ENCODE measurements at regions not wholly inside any gene's neighbourhood (a gene's known extent, or its start where the extent isn't known, plus 50 kb on each side); places are given as distances from the start of the nearest gene placed in this dataset.
A peak's percentile ranks its signal among the peaks of the same experiment; 100 is the strongest.

DNA sequence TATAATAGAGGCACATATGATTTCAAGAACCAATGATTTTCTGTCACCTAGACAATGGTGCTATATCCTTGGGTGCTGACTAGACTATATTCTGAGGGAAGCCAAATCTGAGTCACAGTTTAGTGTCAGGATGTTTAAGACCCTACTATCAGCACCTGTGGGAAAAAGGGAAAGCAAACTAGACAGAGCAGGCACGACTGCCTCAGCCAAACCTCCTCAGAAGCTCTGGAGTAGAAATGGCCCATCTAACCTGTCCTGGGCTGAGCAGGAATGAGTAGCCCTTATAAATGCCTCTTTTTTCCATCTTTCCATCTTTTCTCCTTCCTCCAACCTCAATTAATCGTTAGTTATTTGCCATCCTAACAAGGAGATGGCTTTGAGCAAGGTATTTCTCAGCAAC, 80.4 kb upstream of the TECRL start:
- BruUV-seq (replicated peaks) = no TSS peak
- Histone ChIP-seq H3K27ac (ENCODE audit: extremely low read length, insufficient read depth, low read length) (no peak overlapping the region), H2AFZ (ENCODE audit: low read length) (no peak overlapping the region), H4K20me1 (ENCODE audit: insufficient read depth, low read length) (no peaks in the 10 kb centered on the region), H3K79me2 (ENCODE audit: insufficient read depth, low read length) (no peaks in the 10 kb centered on the region), H3K4me2 (ENCODE audit: low read depth, low read length) (no peak overlapping the region), H3K36me3 (replicated peaks in 1 of 2; ENCODE audit: control insufficient read depth in 1 of 2, insufficient read depth in 2 of 2, low read length in 2 of 2) (no peaks in the 10 kb centered on the region), H3K4me3 (replicated peaks in 1 of 3; ENCODE audit: insufficient read depth in 1 of 3, low read depth in 2 of 3, low read length in 3 of 3) (no peak overlapping the region), H3K27me3 (ENCODE audit: control insufficient read depth in 1 of 2, insufficient read depth in 2 of 2, low read length in 2 of 2) (no peaks in the 10 kb centered on the region), H3K4me1 (ENCODE audit: insufficient read depth, low read length) (peaks cover 9% of the 10 kb centered on the region; the same call in 1 of the 2 replicates), H3K9me3 (ENCODE audit: low read length) (no peaks in the 10 kb centered on the region), H3K9ac (ENCODE audit: insufficient read depth, low read depth, low read length) (no peak overlapping the region)
- ChIA-PET POLR2A (no interaction called here), CTCF (ENCODE audit: low intra/inter-chr PET ratio, low total read pairs) (no interaction called here)
- FAIRE-seq = no peak
- ATAC-seq = no peak
- 0% methylated on average over 2 of the region's 2 CpGs for WGBS (ENCODE audit: low lambda C conversion rate)
- DNase-seq (ENCODE audit: low spot score) = no peak
- in situ Hi-C loops (cut with HindIII; ENCODE audit: extremely low pct_ligation_motif_present, low pct_unique_long_range_greater_than_20kb) (no loop called here), intact Hi-C loops (cut with micrococcal nuclease; ENCODE audit: unreplicated experiment) (no loop called here)
- TF ChIP-seq MAFK (conservative IDR thresholded peaks at IDR 0.05 in 1 of 2, IDR thresholded peaks at IDR 0.05 in 1 of 2; ENCODE audit: low read length in 2 of 2) (peak; percentile 19 to 46; a peak in 1 of 4 replicates), ZNF256 (CRISPR knock-in tag; conservative IDR thresholded peaks at IDR 0.05) (no peak), MAFF (IDR thresholded peaks at IDR 0.05; ENCODE audit: low read depth, low read length) (peak; percentile 37), RAD51 (IDR thresholded peaks at IDR 0.05; ENCODE audit: borderline replicate concordance) (no peak), ELF1 (CRISPR knock-in tag; IDR thresholded peaks at IDR 0.05) (no peak)

DNA sequence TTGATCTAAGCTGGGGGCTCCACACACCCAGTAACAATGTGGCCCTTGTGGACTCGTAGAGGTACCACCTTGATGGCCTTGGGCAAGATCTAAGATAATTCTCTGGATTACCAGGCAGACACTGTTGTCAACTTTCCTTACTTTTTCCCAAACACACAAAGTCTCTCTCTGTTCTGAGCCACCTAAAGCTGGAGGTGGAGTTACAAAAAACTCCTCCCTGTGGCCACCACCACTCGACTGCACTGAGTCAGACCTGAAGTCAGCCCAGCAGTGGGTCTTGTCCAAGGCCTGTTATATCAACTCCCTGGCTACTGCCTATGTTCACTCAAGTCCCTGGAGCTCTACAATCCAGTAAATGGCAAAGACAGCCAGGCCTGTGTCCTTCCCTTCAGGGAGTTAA, 70.1 kb upstream of the TECRL start:
- H3K4me2 ChIP-seq (ENCODE audit: low read depth, low read length) = no peak overlapping the region
- ChIA-PET POLR2A (no interaction called here), CTCF (ENCODE audit: low intra/inter-chr PET ratio, low total read pairs) (no interaction called here)
- no peaks in the 10 kb centered on the region for H3K36me3 ChIP-seq (replicated peaks in 1 of 2; ENCODE audit: control insufficient read depth in 1 of 2, insufficient read depth in 2 of 2, low read length in 2 of 2)
- H3K4me1 ChIP-seq (ENCODE audit: insufficient read depth, low read length) = no peaks in the 10 kb centered on the region
- no peaks in the 10 kb centered on the region for H4K20me1 ChIP-seq (ENCODE audit: insufficient read depth, low read length)
- no peak overlapping the region for H3K4me3 ChIP-seq (replicated peaks in 1 of 3; ENCODE audit: insufficient read depth in 1 of 3, low read depth in 2 of 3, low read length in 3 of 3)
- 0% methylated on average over 2 of the region's 2 CpGs for WGBS (ENCODE audit: low lambda C conversion rate)
- no peak overlapping the region for H2AFZ ChIP-seq (ENCODE audit: low read length)
- H3K9me3 ChIP-seq (ENCODE audit: low read length) = no peaks in the 10 kb centered on the region
- no peaks in the 10 kb centered on the region for H3K27me3 ChIP-seq (ENCODE audit: control insufficient read depth in 1 of 2, insufficient read depth in 2 of 2, low read length in 2 of 2)
- H3K27ac ChIP-seq (ENCODE audit: extremely low read length, insufficient read depth, low read length) = no peak overlapping the region
- FAIRE-seq (no peak), ATAC-seq (no peak; the same call in 2 of the 3 replicates), DNase-seq (ENCODE audit: low spot score) (no peak)
- no TSS peak for BruUV-seq (replicated peaks)
- intact Hi-C loops (cut with micrococcal nuclease; ENCODE audit: unreplicated experiment) = no loop called here
- H3K9ac ChIP-seq (ENCODE audit: insufficient read depth, low read depth, low read length) = no peak overlapping the region
- H3K79me2 ChIP-seq (ENCODE audit: insufficient read depth, low read length) = no peaks in the 10 kb centered on the region
- in situ Hi-C loops (cut with HindIII; ENCODE audit: extremely low pct_ligation_motif_present, low pct_unique_long_range_greater_than_20kb) = no loop called here
- TF ChIP-seq DNMT1 (CRISPR knock-in tag; IDR thresholded peaks at IDR 0.05) (no peak), SOX5 (CRISPR knock-in tag; IDR thresholded peaks at IDR 0.05; ENCODE audit: borderline replicate concordance) (no peak), PHF8 (CRISPR knock-in tag; IDR thresholded peaks at IDR 0.05) (no peak), SP4 (CRISPR knock-in tag; IDR thresholded peaks at IDR 0.05) (no peak), ZNF598 (CRISPR knock-in tag; IDR thresholded peaks at IDR 0.05; ENCODE audit: borderline replicate concordance) (no peak), ZNF710 (CRISPR knock-in tag; IDR thresholded peaks at IDR 0.05; ENCODE audit: borderline replicate concordance) (no peak), KDM5B (CRISPR knock-in tag; IDR thresholded peaks at IDR 0.05; ENCODE audit: borderline replicate concordance) (no peak), NAIF1 (CRISPR knock-in tag; IDR thresholded peaks at IDR 0.05; ENCODE audit: borderline replicate concordance) (no peak)
- TF ChIP-seq, protein P1, sequence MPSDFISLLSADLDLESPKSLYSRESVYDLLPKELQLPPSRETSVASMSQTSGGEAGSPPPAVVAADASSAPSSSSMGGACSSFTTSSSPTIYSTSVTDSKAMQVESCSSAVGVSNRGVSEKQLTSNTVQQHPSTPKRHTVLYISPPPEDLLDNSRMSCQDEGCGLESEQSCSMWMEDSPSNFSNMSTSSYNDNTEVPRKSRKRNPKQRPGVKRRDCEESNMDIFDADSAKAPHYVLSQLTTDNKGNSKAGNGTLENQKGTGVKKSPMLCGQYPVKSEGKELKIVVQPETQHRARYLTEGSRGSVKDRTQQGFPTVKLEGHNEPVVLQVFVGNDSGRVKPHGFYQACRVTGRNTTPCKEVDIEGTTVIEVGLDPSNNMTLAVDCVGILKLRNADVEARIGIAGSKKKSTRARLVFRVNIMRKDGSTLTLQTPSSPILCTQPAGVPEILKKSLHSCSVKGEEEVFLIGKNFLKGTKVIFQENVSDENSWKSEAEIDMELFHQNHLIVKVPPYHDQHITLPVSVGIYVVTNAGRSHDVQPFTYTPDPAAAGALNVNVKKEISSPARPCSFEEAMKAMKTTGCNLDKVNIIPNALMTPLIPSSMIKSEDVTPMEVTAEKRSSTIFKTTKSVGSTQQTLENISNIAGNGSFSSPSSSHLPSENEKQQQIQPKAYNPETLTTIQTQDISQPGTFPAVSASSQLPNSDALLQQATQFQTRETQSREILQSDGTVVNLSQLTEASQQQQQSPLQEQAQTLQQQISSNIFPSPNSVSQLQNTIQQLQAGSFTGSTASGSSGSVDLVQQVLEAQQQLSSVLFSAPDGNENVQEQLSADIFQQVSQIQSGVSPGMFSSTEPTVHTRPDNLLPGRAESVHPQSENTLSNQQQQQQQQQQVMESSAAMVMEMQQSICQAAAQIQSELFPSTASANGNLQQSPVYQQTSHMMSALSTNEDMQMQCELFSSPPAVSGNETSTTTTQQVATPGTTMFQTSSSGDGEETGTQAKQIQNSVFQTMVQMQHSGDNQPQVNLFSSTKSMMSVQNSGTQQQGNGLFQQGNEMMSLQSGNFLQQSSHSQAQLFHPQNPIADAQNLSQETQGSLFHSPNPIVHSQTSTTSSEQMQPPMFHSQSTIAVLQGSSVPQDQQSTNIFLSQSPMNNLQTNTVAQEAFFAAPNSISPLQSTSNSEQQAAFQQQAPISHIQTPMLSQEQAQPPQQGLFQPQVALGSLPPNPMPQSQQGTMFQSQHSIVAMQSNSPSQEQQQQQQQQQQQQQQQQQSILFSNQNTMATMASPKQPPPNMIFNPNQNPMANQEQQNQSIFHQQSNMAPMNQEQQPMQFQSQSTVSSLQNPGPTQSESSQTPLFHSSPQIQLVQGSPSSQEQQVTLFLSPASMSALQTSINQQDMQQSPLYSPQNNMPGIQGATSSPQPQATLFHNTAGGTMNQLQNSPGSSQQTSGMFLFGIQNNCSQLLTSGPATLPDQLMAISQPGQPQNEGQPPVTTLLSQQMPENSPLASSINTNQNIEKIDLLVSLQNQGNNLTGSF (CRISPR knock-in tag; IDR thresholded peaks at IDR 0.05) = no peak

Data from HepG2 (cell line).